Adipocyte (in vitro differentiated cells): ENCODE measurements at regions not wholly inside any gene's neighbourhood (a gene's known extent, or its start where the extent isn't known, plus 50 kb on each side); places are given as distances from the start of the nearest gene placed in this dataset.

Experiments
- DNase-seq: peaks from one replicate; pipeline ENCODE4 v3.0.0-alpha.2; 2015; ENCODE audit warnings: low read depth
- H3K27me3 ChIP-seq: replicated peaks from 2 replicates; pipeline ENCODE4 v1.7.0; 2013; ENCODE audit warnings: mild to moderate bottlenecking, low read length, moderate library complexity; ENCODE audit not compliant: control insufficient read depth, insufficient read depth
- H3K36me3 ChIP-seq: 2 replicates; pipeline ENCODE4 v1.7.0; 2013; ENCODE audit warnings: low read length, mild to moderate bottlenecking, moderate library complexity; ENCODE audit not compliant: control insufficient read depth, insufficient read depth, severe bottlenecking
- H3K4me1 ChIP-seq: 2 replicates; pipeline ENCODE4 v1.7.0; 2013; ENCODE audit warnings: mild to moderate bottlenecking, low read length, moderate library complexity; ENCODE audit not compliant: control insufficient read depth, insufficient read depth
- H3K4me3 ChIP-seq: 2 replicates; pipeline ENCODE4 v1.7.0; 2013; ENCODE audit warnings: mild to moderate bottlenecking, low read length, moderate library complexity
- H3K9ac ChIP-seq: 2 replicates; pipeline ENCODE4 v1.7.0; 2013; ENCODE audit warnings: mild to moderate bottlenecking, low read length, moderate library complexity
- H3K9me3 ChIP-seq: 2 replicates; pipeline ENCODE4 v1.7.0; 2013; ENCODE audit warnings: mild to moderate bottlenecking, low read length, moderate library complexity; ENCODE audit not compliant: control insufficient read depth

GRCh38 chr12:84222841-84223240 is 689.8 kb downstream of the SLC6A15 start:
- Histone ChIP-seq H3K9ac (no peak overlapping the region), H3K36me3 (no peaks in the 10 kb centered on the region), H3K9me3 (no peaks in the 10 kb centered on the region), H3K4me1 (no peaks in the 10 kb centered on the region), H3K27me3 (no peaks in the 10 kb centered on the region), H3K4me3 (no peak overlapping the region)
- no peak for DNase-seq

GRCh38 chr12:84218406-84218805 is 694.2 kb downstream of the SLC6A15 start:
- Histone ChIP-seq H3K9me3 (no peaks in the 10 kb centered on the region), H3K4me3 (no peak overlapping the region), H3K36me3 (no peaks in the 10 kb centered on the region)

GRCh38 chr12:84201976-84202375 is 710.6 kb downstream of the SLC6A15 start:
- no peak overlapping the region for H3K4me3 ChIP-seq
- H3K36me3 ChIP-seq, result no peaks in the 10 kb centered on the region
- H3K4me1 ChIP-seq, result no peaks in the 10 kb centered on the region
- no peaks in the 10 kb centered on the region for H3K9me3 ChIP-seq
- H3K27me3 ChIP-seq, result no peaks in the 10 kb centered on the region
- no peak for DNase-seq
- H3K9ac ChIP-seq, result no peak overlapping the region

More at GRCh38 chr12:84218406-84218805, 694.2 kb downstream of the SLC6A15 start:
- DNase-seq, result peak; percentile 63
- no peaks in the 10 kb centered on the region for H3K27me3 ChIP-seq
- H3K9ac ChIP-seq, result no peak overlapping the region
- no peaks in the 10 kb centered on the region for H3K4me1 ChIP-seq

- DNase-seq, result no peak
- no peaks in the 10 kb centered on the region for H3K4me1 ChIP-seq
- peaks cover 11% of the 10 kb centered on the region for H3K9me3 ChIP-seq
- no peak overlapping the region for H3K9ac ChIP-seq
- H3K4me3 ChIP-seq, result no peak overlapping the region
- no peaks in the 10 kb centered on the region for H3K36me3 ChIP-seq
- no peaks in the 10 kb centered on the region for H3K27me3 ChIP-seq
Observed at GRCh38 chr12:84198294-84198946, 714.2 kb downstream of the SLC6A15 start.

GRCh38 chr12:84191779-84192178 is 720.8 kb downstream of the SLC6A15 start:
- Histone ChIP-seq H3K36me3 (no peaks in the 10 kb centered on the region), H3K4me1 (no peaks in the 10 kb centered on the region), H3K9ac (no peak overlapping the region), H3K4me3 (no peak overlapping the region), H3K27me3 (no peaks in the 10 kb centered on the region), H3K9me3 (peaks cover 10% of the 10 kb centered on the region)
- no peak for DNase-seq

- no peaks in the 10 kb centered on the region for H3K36me3 ChIP-seq
- DNase-seq, result peak; percentile 39
- H3K27me3 ChIP-seq, result no peaks in the 10 kb centered on the region
- H3K4me3 ChIP-seq, result no peak overlapping the region
- no peaks in the 10 kb centered on the region for H3K4me1 ChIP-seq
- no peaks in the 10 kb centered on the region for H3K9me3 ChIP-seq
- H3K9ac ChIP-seq, result no peak overlapping the region
Observed at GRCh38 chr12:84186433-84186832, 726.2 kb downstream of the SLC6A15 start.

- DNase-seq, result no peak
- Histone ChIP-seq H3K4me1 (no peaks in the 10 kb centered on the region), H3K9ac (no peak overlapping the region), H3K27me3 (no peaks in the 10 kb centered on the region), H3K4me3 (no peak overlapping the region), H3K36me3 (no peaks in the 10 kb centered on the region), H3K9me3 (no peaks in the 10 kb centered on the region)
Observed at GRCh38 chr12:84183576-84183975, 729.0 kb downstream of the SLC6A15 start.

- no peaks in the 10 kb centered on the region for H3K36me3 ChIP-seq
- no peaks in the 10 kb centered on the region for H3K27me3 ChIP-seq
- H3K9ac ChIP-seq, result no peak overlapping the region
- no peak for DNase-seq
- no peaks in the 10 kb centered on the region for H3K9me3 ChIP-seq
- no peak overlapping the region for H3K4me3 ChIP-seq
- no peaks in the 10 kb centered on the region for H3K4me1 ChIP-seq
Observed at GRCh38 chr12:84174115-84174514, 738.5 kb downstream of the SLC6A15 start.

- no peak overlapping the region for H3K4me3 ChIP-seq
Observed at GRCh38 chr12:84172823-84173424, 739.7 kb downstream of the SLC6A15 start.

GRCh38 chr12:84166812-84167211 is 745.8 kb downstream of the SLC6A15 start:
- H3K36me3 ChIP-seq, result no peaks in the 10 kb centered on the region
- no peak overlapping the region for H3K9ac ChIP-seq
- no peak overlapping the region for H3K4me3 ChIP-seq
- no peak for DNase-seq
- no peaks in the 10 kb centered on the region for H3K4me1 ChIP-seq
- no peaks in the 10 kb centered on the region for H3K9me3 ChIP-seq
- H3K27me3 ChIP-seq, result no peaks in the 10 kb centered on the region

More at GRCh38 chr12:84172823-84173424, 739.7 kb downstream of the SLC6A15 start:
- Histone ChIP-seq H3K27me3 (no peaks in the 10 kb centered on the region), H3K4me1 (no peaks in the 10 kb centered on the region), H3K36me3 (no peaks in the 10 kb centered on the region), H3K9me3 (no peaks in the 10 kb centered on the region), H3K9ac (no peak overlapping the region)
- DNase-seq, result no peak

- no peak overlapping the region for H3K9ac ChIP-seq
- H3K27me3 ChIP-seq, result no peaks in the 10 kb centered on the region
- no peaks in the 10 kb centered on the region for H3K4me1 ChIP-seq
- no peaks in the 10 kb centered on the region for H3K36me3 ChIP-seq
- no peak for DNase-seq
- no peak overlapping the region for H3K4me3 ChIP-seq
- H3K9me3 ChIP-seq, result no peaks in the 10 kb centered on the region
Observed at GRCh38 chr12:84165998-84166571, 746.5 kb downstream of the SLC6A15 start.
